NB4 (cell line): ENCODE measurements at regions not wholly inside any gene's neighbourhood (a gene's known extent, or its start where the extent isn't known, plus 50 kb on each side); places are given as distances from the start of the nearest gene placed in this dataset.

Source experiments
- DNase-seq: peaks from one replicate; pipeline ENCODE4 v3.0.0; 2010; ENCODE audit warnings: low read depth
- H3K4me3 ChIP-seq: one replicate; pipeline ENCODE4 v1.5.1; 2011; ENCODE audit warnings: mild to moderate bottlenecking, low read depth, low read length, moderate library complexity
- MYC ChIP-seq: IDR thresholded peaks from 2 replicates; pipeline ENCODE4 v1.6.1; 2011; ENCODE audit warnings: low read depth, low read length
- POLR2A ChIP-seq: IDR thresholded peaks from 2 replicates; pipeline ENCODE4 v1.6.1; 2011; ENCODE audit warnings: mild to moderate bottlenecking; ENCODE audit not compliant: insufficient read length; ENCODE audit errors: extremely low read depth
- TF ChIP-seq, protein P1 (sequence below): IDR thresholded peaks from one replicate; pipeline ENCODE4 v1.5.1; 2012; ENCODE audit warnings: low read depth, low read length
- TF ChIP-seq, protein P2 (sequence below): IDR thresholded peaks from 2 replicates; pipeline ENCODE4 v1.6.1; 2011; ENCODE audit warnings: low read depth, low read length

DNA sequence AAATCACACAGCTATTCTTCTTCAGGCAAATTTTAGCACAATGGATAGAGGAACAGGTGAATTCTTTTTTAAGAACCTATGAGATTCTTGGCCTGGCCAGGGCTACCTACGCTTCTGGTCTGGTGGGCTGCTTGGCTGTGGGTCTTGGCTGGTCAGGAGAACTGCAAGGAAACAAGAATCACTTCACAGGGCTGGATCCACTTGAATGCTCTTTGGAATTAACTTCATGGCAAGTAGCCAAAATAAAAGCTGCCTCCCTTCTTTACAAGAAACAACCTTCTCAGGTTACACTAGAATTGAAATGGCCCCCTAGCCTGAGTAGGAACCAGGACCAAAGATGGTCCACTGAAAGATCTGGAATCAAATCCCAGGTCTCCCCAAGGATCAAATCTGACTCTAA is 519.1 kb downstream of the IQCM start:
- no peak for DNase-seq
- TF ChIP-seq MYC = no peak
- TF ChIP-seq, protein P1, sequence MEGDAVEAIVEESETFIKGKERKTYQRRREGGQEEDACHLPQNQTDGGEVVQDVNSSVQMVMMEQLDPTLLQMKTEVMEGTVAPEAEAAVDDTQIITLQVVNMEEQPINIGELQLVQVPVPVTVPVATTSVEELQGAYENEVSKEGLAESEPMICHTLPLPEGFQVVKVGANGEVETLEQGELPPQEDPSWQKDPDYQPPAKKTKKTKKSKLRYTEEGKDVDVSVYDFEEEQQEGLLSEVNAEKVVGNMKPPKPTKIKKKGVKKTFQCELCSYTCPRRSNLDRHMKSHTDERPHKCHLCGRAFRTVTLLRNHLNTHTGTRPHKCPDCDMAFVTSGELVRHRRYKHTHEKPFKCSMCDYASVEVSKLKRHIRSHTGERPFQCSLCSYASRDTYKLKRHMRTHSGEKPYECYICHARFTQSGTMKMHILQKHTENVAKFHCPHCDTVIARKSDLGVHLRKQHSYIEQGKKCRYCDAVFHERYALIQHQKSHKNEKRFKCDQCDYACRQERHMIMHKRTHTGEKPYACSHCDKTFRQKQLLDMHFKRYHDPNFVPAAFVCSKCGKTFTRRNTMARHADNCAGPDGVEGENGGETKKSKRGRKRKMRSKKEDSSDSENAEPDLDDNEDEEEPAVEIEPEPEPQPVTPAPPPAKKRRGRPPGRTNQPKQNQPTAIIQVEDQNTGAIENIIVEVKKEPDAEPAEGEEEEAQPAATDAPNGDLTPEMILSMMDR = no peak
- no peak for TF ChIP-seq POLR2A
- TF ChIP-seq, protein P2, sequence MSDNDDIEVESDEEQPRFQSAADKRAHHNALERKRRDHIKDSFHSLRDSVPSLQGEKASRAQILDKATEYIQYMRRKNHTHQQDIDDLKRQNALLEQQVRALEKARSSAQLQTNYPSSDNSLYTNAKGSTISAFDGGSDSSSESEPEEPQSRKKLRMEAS = no peak
- no peak overlapping the region for H3K4me3 ChIP-seq

DNA sequence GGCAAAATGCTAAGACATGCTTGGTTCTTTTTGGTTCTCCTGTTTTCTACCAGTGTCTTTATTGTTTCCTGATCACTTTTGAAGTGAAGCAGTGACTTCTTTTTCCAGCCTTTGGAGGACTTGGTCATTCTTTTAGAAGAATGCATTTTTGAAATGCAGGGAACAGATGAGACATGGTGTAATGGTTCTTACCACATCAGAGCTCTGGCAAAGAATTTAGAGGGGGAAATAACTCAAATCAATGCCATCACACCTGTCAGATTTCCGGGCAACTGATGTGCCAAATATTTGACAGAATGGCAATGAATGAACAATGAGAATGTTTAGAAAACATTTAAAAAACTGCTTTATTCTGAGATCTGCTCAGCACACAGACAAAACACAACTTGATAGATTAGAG is 519.6 kb downstream of the IQCM start:
- no peak overlapping the region for H3K4me3 ChIP-seq
- no peak for DNase-seq
- TF ChIP-seq, protein P1 = no peak
- TF ChIP-seq MYC = no peak
- TF ChIP-seq, protein P2 = no peak
- no peak for TF ChIP-seq POLR2A

DNA sequence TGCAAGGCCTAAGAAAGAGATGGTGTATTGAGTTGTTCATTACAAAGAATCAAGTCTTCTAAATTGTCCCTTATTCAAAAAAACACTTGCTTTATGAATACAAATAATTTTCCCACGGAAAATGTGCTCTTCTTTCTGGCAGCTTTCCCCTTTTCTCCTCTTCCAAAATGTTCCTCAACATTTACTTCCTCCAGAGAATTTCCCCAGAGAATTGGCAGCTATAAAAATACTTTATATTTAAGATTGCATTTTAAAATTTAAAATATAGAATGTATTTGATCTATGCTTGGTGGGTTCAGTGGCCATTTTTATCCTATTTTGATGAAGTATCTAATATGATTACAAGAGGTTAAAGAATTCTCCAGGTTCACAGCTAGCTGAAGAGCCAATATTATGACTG is 521.0 kb downstream of the IQCM start:
- no peak for DNase-seq
- no peak overlapping the region for H3K4me3 ChIP-seq
- TF ChIP-seq MYC = no peak
- no peak for TF ChIP-seq POLR2A
- TF ChIP-seq, protein P2 = no peak
- TF ChIP-seq, protein P1 = no peak

DNA sequence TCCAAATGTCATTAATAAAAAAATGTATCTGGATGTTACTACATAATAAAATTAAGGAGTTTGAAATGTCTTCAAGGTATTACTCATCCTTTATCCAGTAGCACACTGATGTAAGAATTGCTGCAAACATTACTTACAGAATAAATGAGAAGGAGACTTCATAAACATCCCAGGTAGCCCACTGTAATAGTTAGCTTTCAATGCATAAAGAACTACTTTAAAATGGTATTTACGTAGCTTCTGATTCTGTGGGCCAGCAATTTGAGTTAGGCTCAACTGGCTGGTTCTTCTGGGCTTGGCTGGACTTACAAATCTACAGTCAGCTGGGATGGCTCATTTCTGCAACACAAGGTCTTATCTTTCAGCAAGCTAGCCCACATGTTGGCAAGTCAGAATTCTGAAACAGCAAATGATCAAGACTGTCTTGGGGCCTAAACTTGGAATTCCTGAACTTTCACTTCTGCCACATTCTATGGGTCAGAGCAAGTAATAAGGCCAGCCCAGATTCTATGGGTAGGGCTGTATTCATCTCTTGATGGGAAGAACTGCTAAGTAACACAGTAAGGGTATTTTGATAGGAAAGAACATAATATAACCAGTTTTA is 522.5 kb downstream of the IQCM start:
- H3K4me3 ChIP-seq = no peak overlapping the region
- TF ChIP-seq MYC (no peak), POLR2A (no peak)
- TF ChIP-seq, protein P1 = no peak
- TF ChIP-seq, protein P2 = no peak
- no peak for DNase-seq

DNA sequence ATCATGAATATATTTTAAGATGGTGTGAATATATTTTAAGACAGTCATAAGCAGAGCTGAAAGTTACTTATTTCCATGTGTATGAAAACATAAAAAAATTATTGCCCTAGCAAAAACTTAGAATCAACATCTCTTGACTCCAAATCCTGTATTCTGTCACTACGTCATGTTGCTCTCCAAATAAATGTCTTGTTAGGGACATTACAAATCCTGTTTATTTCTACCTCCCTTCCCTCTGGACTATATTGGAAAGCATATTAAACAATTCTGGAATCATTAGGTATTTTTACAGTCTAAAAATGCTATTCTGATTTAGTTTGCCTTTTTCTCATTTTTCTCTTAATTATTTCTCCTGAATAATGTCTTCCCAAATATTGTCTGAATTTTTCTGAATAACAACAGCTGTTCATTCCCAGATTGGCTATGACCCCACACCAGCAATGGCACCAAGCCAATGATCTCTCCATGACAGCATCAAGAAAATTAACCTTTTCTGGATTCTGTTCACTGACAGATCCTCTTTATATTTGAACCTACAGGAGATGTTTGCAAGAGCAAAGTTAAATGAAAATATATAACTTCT is 523.1 kb downstream of the IQCM start:
- DNase-seq = no peak
- no peak overlapping the region for H3K4me3 ChIP-seq
- TF ChIP-seq POLR2A = no peak
- TF ChIP-seq MYC = no peak
- TF ChIP-seq, protein P1 = no peak
- TF ChIP-seq, protein P2 = no peak

DNA sequence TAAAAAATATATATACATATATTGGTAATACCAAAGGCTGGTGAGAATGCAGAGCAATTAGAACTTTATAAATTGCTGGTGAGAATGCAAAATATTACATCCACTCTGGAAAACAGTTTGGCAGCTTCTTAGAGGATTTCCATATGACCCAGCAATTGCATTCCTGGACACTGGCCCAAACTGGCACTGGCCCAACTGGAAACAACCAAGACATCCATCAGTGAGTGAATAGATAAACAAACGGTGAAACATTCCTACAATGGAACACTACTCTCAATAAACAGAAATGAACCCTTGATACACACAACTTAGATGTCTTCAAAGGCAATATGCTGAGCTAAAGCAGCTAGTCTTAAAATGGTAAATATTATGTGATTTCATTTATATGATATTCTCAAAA is 524.2 kb downstream of the IQCM start:
- no peak overlapping the region for H3K4me3 ChIP-seq
- no peak for DNase-seq
- no peak for TF ChIP-seq MYC
- TF ChIP-seq POLR2A = no peak
- TF ChIP-seq, protein P1 = no peak
- TF ChIP-seq, protein P2 = no peak
